ENCODE measurements at regions not wholly inside any gene's neighbourhood (a gene's known extent, or its start where the extent isn't known, plus 50 kb on each side); places are given as distances from the start of the nearest gene placed in this dataset.
"Not testable (repeated sequence)": the region's sequence is repeated elsewhere in the genome, so short reads cannot be mapped to it uniquely, and the experiment has no call there.

DNA sequence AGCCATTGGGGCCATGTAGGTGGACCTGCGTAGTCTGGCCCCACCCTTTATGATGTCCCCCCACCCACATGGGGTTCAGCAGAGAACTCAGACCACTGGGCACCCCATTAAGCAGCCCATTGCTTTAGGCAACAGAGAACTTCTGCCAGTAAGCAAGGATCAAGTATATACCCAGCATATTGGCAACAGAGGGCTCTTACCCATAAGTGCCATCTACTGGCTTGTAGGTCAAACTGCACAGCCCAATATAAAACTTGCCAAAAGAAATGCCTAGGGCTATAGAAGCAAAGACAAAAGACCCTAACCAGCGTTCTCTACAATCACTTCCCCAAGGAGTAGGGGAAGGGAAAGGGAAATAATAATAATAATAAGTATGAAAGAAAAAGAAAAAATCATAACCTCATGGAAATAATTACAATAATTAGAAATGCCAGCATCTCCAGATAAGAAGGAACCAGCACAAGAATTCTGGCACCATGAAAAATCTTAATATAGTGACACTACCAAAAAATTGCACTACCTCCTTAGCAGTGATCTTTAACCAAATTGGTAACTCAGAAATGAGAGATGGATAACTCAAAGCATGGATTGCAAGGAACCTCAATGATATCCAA is 1090.7 kb downstream of the FAT4 start:
- Histone ChIP-seq H3K9me3 (ENCODE audit: control insufficient read depth in 4 of 4, insufficient read depth in 3 of 4, low read length in 3 of 4) (peaks cover 0 to 6% (median 1%) of the 10 kb centered on the region in 4 donors), H3K4me1 (ENCODE audit: control insufficient read depth in 5 of 5, insufficient read depth in 5 of 5, low read length in 5 of 5) (peaks cover 0 to 5% (median 0%) of the 10 kb centered on the region in 5 donors), H3K36me3 (ENCODE audit: control insufficient read depth in 4 of 4, insufficient read depth in 4 of 4, low read length in 4 of 4) (no peaks in the 10 kb centered on the region), H3K4me3 (no peak overlapping the region), H3K9ac (ENCODE audit: insufficient read depth in 1 of 2, low read length in 2 of 2) (no peak overlapping the region), H3K27ac (ENCODE audit: low read depth in 1 of 2, low read length in 1 of 2) (no peak overlapping the region), H3K27me3 (ENCODE audit: control insufficient read depth in 3 of 3, insufficient read depth in 3 of 3, low read length in 2 of 3) (no peaks in the 10 kb centered on the region)
- WGBS, 2 donors, result 55 to 61% methylated on average over 2 of the region's 2 CpGs
- DNase-seq (no peak), ATAC-seq (ENCODE audit: insufficient read depth, low FRiP score) (no peak)
- TF ChIP-seq, protein P1, sequence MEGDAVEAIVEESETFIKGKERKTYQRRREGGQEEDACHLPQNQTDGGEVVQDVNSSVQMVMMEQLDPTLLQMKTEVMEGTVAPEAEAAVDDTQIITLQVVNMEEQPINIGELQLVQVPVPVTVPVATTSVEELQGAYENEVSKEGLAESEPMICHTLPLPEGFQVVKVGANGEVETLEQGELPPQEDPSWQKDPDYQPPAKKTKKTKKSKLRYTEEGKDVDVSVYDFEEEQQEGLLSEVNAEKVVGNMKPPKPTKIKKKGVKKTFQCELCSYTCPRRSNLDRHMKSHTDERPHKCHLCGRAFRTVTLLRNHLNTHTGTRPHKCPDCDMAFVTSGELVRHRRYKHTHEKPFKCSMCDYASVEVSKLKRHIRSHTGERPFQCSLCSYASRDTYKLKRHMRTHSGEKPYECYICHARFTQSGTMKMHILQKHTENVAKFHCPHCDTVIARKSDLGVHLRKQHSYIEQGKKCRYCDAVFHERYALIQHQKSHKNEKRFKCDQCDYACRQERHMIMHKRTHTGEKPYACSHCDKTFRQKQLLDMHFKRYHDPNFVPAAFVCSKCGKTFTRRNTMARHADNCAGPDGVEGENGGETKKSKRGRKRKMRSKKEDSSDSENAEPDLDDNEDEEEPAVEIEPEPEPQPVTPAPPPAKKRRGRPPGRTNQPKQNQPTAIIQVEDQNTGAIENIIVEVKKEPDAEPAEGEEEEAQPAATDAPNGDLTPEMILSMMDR (IDR thresholded peaks at IDR 0.05; ENCODE audit: control extremely low read depth, extremely low read depth), result no peak

DNA sequence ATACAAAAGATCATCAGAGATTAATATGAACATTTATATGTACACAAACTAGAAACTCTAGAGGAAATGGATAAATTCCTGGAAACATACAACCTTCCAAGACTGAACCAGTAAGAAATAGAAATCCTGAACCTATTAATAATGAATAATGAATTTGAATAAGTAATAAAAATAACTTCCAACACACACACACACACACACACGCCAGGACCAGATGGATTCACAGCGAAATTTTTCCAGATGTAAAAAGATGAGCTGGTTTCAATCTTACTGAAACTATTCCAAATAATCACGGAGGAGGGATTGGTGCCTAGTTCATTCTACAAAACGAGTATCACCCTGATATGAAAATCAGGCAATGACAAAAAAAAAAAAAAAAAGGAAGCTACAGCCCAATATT is 1095.0 kb downstream of the FAT4 start:
- peaks cover 0 to 4% (median 0%) of the 10 kb centered on the region in 4 donors for H3K9me3 ChIP-seq (ENCODE audit: control insufficient read depth in 4 of 4, insufficient read depth in 3 of 4, low read length in 3 of 4)
- H3K27ac ChIP-seq (ENCODE audit: low read depth in 1 of 2, low read length in 1 of 2), result no peak overlapping the region
- no peak overlapping the region for H3K9ac ChIP-seq (ENCODE audit: insufficient read depth in 1 of 2, low read length in 2 of 2)
- no peaks in the 10 kb centered on the region for H3K36me3 ChIP-seq (ENCODE audit: control insufficient read depth in 4 of 4, insufficient read depth in 4 of 4, low read length in 4 of 4)
- no peak for DNase-seq
- no peaks in the 10 kb centered on the region for H3K27me3 ChIP-seq (ENCODE audit: control insufficient read depth in 3 of 3, insufficient read depth in 3 of 3, low read length in 2 of 3)
- 84 to 88% methylated on average over 4 of the region's 4 CpGs for WGBS, 2 donors
- peaks cover 0 to 3% (median 0%) of the 10 kb centered on the region in 5 donors for H3K4me1 ChIP-seq (ENCODE audit: control insufficient read depth in 5 of 5, insufficient read depth in 5 of 5, low read length in 5 of 5)
- TF ChIP-seq, protein P1 (IDR thresholded peaks at IDR 0.05; ENCODE audit: control extremely low read depth, extremely low read depth), result no peak
- no peak overlapping the region for H3K4me3 ChIP-seq
- ATAC-seq (ENCODE audit: insufficient read depth, low FRiP score), result no peak

DNA sequence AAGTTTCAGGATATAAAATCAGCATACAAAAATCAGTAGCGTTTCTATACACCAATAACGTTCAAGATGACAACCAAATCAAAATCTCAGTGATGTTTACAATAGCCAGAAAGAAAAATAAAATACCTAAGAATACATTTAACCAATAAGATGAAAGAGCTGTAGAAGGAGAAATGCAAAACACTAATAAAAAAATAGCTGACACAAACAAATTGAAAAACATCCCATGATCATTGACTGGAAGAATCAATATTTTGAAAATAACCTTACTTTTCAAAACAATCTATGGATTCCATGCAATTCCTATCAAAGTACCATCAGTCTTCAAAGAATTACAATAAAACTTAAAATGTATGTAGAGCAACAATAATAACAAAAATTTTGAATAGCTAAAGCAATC is 1096.3 kb downstream of the FAT4 start:
- Histone ChIP-seq H3K36me3 (ENCODE audit: control insufficient read depth in 4 of 4, insufficient read depth in 4 of 4, low read length in 4 of 4) (no peaks in the 10 kb centered on the region), H3K27me3 (ENCODE audit: control insufficient read depth in 3 of 3, insufficient read depth in 3 of 3, low read length in 2 of 3) (no peaks in the 10 kb centered on the region), H3K4me3 (no peak overlapping the region), H3K9ac (ENCODE audit: insufficient read depth in 1 of 2, low read length in 2 of 2) (no peak overlapping the region), H3K9me3 (ENCODE audit: control insufficient read depth in 4 of 4, insufficient read depth in 3 of 4, low read length in 3 of 4) (no peaks in the 10 kb centered on the region), H3K4me1 (ENCODE audit: control insufficient read depth in 5 of 5, insufficient read depth in 5 of 5, low read length in 5 of 5) (no peaks in the 10 kb centered on the region), H3K27ac (ENCODE audit: low read depth in 1 of 2, low read length in 1 of 2) (no peak overlapping the region)
- TF ChIP-seq, protein P1 (IDR thresholded peaks at IDR 0.05; ENCODE audit: control extremely low read depth, extremely low read depth), result no peak
- no peak for ATAC-seq (ENCODE audit: insufficient read depth, low FRiP score)
- DNase-seq, result no peak
- WGBS, 2 donors, result 87 to 92% methylated on average over 2 of the region's 2 CpGs

DNA sequence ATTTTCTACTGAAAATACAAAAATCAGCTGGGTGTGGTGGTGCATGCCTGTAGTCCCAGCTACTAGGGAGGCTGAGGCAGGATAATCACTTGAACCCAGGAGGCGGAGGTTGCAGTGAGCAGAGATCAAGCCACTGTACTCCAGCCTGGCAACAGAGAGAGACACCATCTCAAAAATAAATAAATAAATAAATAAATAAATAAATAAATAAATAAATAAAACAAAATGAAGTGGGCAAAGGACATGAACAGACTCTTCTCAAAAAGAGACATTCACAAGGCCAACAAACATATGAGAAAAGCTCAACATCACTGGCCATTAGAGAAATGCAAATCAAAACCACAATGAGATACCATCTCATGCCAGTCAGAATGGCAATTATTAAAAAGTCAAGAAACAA is 1097.6 kb downstream of the FAT4 start:
- H3K4me3 ChIP-seq; H3K27ac ChIP-seq (ENCODE audit: low read depth in 1 of 2, low read length in 1 of 2); H3K9ac ChIP-seq (ENCODE audit: insufficient read depth in 1 of 2, low read length in 2 of 2); H3K9me3 ChIP-seq (ENCODE audit: control insufficient read depth in 4 of 4, insufficient read depth in 3 of 4, low read length in 3 of 4); ATAC-seq (ENCODE audit: insufficient read depth, low FRiP score); H3K27me3 ChIP-seq (ENCODE audit: control insufficient read depth in 3 of 3, insufficient read depth in 3 of 3, low read length in 2 of 3); H3K36me3 ChIP-seq (ENCODE audit: control insufficient read depth in 4 of 4, insufficient read depth in 4 of 4, low read length in 4 of 4); DNase-seq; H3K4me1 ChIP-seq (ENCODE audit: control insufficient read depth in 5 of 5, insufficient read depth in 5 of 5, low read length in 5 of 5): not testable (repeated sequence)
- WGBS, 2 donors, result 88 to 98% methylated on average over 1 of the region's 1 CpG

Data from lung (tissue), 11 donors.